ENCODE measurements at regions not wholly inside any gene's neighbourhood (a gene's known extent, or its start where the extent isn't known, plus 50 kb on each side); places are given as distances from the start of the nearest gene placed in this dataset.

DNA sequence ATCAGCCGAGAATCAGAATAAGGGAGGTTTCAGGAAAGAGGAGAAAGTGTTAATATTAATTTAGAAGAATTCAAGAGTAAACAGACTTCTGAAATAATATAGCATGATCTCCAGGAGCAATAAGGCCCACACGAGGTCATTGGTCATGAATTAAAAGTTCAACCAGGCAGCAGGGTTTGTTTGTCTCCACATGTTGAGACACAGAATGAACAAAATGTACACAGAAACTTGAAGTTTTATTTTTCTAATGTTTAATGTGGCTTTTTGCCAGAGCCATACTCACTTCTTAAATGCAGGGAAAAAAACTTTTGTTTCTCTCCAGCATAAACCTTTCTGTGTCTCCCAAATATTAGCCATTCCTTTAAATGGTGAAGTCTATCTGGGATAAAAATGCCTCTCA lies 504.5 kb downstream of the HDGFL1 start:
- no peak overlapping the region for H3K4me3 ChIP-seq
- TF ChIP-seq CTCF (IDR thresholded peaks at IDR 0.05) = no peak
- no peaks in the 10 kb centered on the region for H3K36me3 ChIP-seq (ENCODE audit: insufficient read depth in 1 of 2, low read depth in 1 of 2)
- DNase-seq (no peak), ATAC-seq (no peak)
- H3K9me3 ChIP-seq = peaks cover 9% of the 10 kb centered on the region
- no peaks in the 10 kb centered on the region for H3K4me1 ChIP-seq
- no peaks in the 10 kb centered on the region for H3K27me3 ChIP-seq (ENCODE audit: insufficient read depth in 3 of 3, low read length in 2 of 3)
- H3K27ac ChIP-seq = no peak overlapping the region
- whole genome bisulfite sequencing, 3 donors = 64 to 73% (median 72%) methylated on average over 2 of the region's 2 CpGs
- intact Hi-C loops (cut with DNase I) = no loop called here

DNA sequence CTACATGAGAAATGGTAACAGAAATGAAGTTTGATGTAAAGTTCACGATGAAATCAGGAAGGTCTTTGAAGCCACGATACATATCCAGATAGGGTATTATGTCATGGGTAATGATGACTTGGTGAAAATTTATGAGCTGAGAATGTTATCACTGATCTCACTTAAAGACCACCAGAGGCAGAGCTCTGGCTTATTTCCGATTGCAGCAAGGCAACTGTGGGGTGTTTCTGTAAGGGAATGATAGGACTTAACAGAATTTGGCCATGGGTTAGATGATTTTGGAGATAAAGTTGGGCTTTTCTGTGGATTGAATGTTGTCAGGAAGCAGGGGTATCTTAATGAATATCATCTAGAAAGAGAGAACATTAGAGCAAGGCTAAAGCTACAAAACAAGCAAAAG lies 508.4 kb downstream of the HDGFL1 start:
- no peak for ATAC-seq
- Histone ChIP-seq H3K27ac (no peak overlapping the region), H3K4me3 (no peak overlapping the region), H3K9me3 (peaks cover 9% of the 10 kb centered on the region), H3K4me1 (no peaks in the 10 kb centered on the region), H3K36me3 (ENCODE audit: insufficient read depth in 1 of 2, low read depth in 1 of 2) (no peaks in the 10 kb centered on the region), H3K27me3 (ENCODE audit: insufficient read depth in 3 of 3, low read length in 2 of 3) (no peaks in the 10 kb centered on the region)
- intact Hi-C loops (cut with DNase I) = no loop called here
- WGBS, 3 donors = 86 to 92% (median 92%) methylated on average over 3 of the region's 3 CpGs
- TF ChIP-seq CTCF (IDR thresholded peaks at IDR 0.05) = no peak
- DNase-seq = no peak

DNA sequence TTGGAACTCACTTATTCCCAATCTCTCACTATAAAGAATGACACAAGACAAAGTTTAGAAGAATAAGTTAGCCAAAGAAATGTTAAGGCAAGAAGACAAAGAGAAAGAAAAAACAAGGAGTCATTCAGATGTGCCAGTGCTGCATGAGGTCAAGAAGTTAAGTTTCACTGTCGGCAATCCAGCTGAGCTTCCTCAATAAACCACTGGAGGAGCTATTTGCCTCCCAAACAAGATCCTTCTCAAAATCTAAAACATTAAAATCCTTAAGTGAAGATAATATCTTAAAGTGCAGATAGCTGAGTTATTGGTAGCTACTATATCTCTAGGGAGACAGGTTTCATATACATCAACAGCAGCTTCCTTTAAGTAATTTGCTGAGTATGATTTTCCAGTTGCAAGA lies 512.3 kb downstream of the HDGFL1 start:
- no peaks in the 10 kb centered on the region for H3K27me3 ChIP-seq (ENCODE audit: insufficient read depth in 3 of 3, low read length in 2 of 3)
- H3K4me3 ChIP-seq = no peak overlapping the region
- TF ChIP-seq CTCF (IDR thresholded peaks at IDR 0.05) = no peak
- no peak for DNase-seq
- intact Hi-C loops (cut with DNase I) = no loop called here
- no peak overlapping the region for H3K27ac ChIP-seq
- no peaks in the 10 kb centered on the region for H3K9me3 ChIP-seq
- no peaks in the 10 kb centered on the region for H3K36me3 ChIP-seq (ENCODE audit: insufficient read depth in 1 of 2, low read depth in 1 of 2)
- no peak for ATAC-seq
- WGBS, 3 donors = 67 to 73% (median 70%) methylated on average over 1 of the region's 1 CpG
- no peaks in the 10 kb centered on the region for H3K4me1 ChIP-seq

GRCh38 chr6:23086100-23086499 lies 516.7 kb downstream of the HDGFL1 start:
- H3K27me3 ChIP-seq (ENCODE audit: insufficient read depth in 3 of 3, low read length in 2 of 3) = no peaks in the 10 kb centered on the region
- H3K27ac ChIP-seq = no peak overlapping the region
- H3K4me3 ChIP-seq = no peak overlapping the region
- no peaks in the 10 kb centered on the region for H3K9me3 ChIP-seq
- ATAC-seq (no peak), DNase-seq (no peak)
- H3K36me3 ChIP-seq (ENCODE audit: insufficient read depth in 1 of 2, low read depth in 1 of 2) = no peaks in the 10 kb centered on the region
- TF ChIP-seq CTCF (IDR thresholded peaks at IDR 0.05) = no peak
- intact Hi-C loops (cut with DNase I) = no loop called here
- no peaks in the 10 kb centered on the region for H3K4me1 ChIP-seq
- WGBS, 3 donors = 75 to 82% (median 81%) methylated on average over 2 of the region's 2 CpGs

- intact Hi-C loops (cut with DNase I) = no loop called here
- Histone ChIP-seq H3K9me3 (no peaks in the 10 kb centered on the region), H3K4me1 (no peaks in the 10 kb centered on the region), H3K27ac (no peak overlapping the region), H3K4me3 (no peak overlapping the region), H3K36me3 (ENCODE audit: insufficient read depth in 1 of 2, low read depth in 1 of 2) (no peaks in the 10 kb centered on the region), H3K27me3 (ENCODE audit: insufficient read depth in 3 of 3, low read length in 2 of 3) (no peaks in the 10 kb centered on the region)
- no peak for DNase-seq
- TF ChIP-seq CTCF (IDR thresholded peaks at IDR 0.05) = no peak
- ATAC-seq = no peak
Observed at GRCh38 chr6:23087471-23087870, 518.1 kb downstream of the HDGFL1 start.
